ENCODE measurements at regions not wholly inside any gene's neighbourhood (a gene's known extent, or its start where the extent isn't known, plus 50 kb on each side); places are given as distances from the start of the nearest gene placed in this dataset.

DNA sequence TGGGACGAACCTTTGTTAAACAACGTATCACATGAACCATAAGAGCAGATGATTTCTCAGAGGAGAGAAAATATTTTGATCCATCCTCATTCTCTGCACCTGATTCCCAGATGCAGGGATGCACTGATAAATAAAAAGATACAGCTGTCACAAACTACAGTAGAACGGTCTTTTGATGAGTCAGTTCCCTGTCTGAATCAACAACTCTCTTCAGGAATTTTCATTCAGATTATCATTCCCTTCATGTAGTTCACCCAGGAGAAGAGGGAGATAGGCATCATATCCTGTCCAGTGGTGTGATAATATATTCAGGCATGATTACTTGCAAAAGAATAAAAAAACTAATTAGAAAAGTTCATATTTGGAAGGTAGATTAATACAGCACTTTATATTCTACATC, 521.5 kb downstream of the PYDC2 start:
- TF ChIP-seq EP300 (IDR thresholded peaks at IDR 0.05): no peak
- TF ChIP-seq, protein P1, sequence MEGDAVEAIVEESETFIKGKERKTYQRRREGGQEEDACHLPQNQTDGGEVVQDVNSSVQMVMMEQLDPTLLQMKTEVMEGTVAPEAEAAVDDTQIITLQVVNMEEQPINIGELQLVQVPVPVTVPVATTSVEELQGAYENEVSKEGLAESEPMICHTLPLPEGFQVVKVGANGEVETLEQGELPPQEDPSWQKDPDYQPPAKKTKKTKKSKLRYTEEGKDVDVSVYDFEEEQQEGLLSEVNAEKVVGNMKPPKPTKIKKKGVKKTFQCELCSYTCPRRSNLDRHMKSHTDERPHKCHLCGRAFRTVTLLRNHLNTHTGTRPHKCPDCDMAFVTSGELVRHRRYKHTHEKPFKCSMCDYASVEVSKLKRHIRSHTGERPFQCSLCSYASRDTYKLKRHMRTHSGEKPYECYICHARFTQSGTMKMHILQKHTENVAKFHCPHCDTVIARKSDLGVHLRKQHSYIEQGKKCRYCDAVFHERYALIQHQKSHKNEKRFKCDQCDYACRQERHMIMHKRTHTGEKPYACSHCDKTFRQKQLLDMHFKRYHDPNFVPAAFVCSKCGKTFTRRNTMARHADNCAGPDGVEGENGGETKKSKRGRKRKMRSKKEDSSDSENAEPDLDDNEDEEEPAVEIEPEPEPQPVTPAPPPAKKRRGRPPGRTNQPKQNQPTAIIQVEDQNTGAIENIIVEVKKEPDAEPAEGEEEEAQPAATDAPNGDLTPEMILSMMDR (IDR thresholded peaks at IDR 0.05): no peak
- TF ChIP-seq POLR2AphosphoS5 (IDR thresholded peaks at IDR 0.05): no peak

Measured in stomach (tissue), 4 donors.